ENCODE measurements at regions not wholly inside any gene's neighbourhood (a gene's known extent, or its start where the extent isn't known, plus 50 kb on each side); places are given as distances from the start of the nearest gene placed in this dataset.

- DNase-seq (ENCODE audit: low read depth): no peak
- TF ChIP-seq CTCF (IDR thresholded peaks at IDR 0.05; ENCODE audit: insufficient read depth, low read depth, low read length, missing control alignments): no peak
- H3K4me3 ChIP-seq (ENCODE audit: low read depth, low read length): no peak overlapping the region
Measured at GRCh38 chr15:39056357-39056756, 491.7 kb upstream of the RASGRP1 start.

- no peak for DNase-seq (ENCODE audit: low read depth)
- H3K4me3 ChIP-seq (ENCODE audit: low read depth, low read length): no peak overlapping the region
Measured at GRCh38 chr15:39058351-39059131, 493.9 kb upstream of the RASGRP1 start.

GRCh38 chr15:39059917-39060316 lies 495.3 kb upstream of the RASGRP1 start:
- no peak overlapping the region for H3K4me3 ChIP-seq (ENCODE audit: low read depth, low read length)
- DNase-seq (ENCODE audit: low read depth): no peak
- TF ChIP-seq CTCF (IDR thresholded peaks at IDR 0.05; ENCODE audit: insufficient read depth, low read depth, low read length, missing control alignments): no peak

More at GRCh38 chr15:39058351-39059131, 493.9 kb upstream of the RASGRP1 start:
- TF ChIP-seq CTCF (IDR thresholded peaks at IDR 0.05; ENCODE audit: insufficient read depth, low read depth, low read length, missing control alignments): no peak

GRCh38 chr15:39061952-39062464 lies 497.4 kb upstream of the RASGRP1 start:
- no peak for TF ChIP-seq CTCF (IDR thresholded peaks at IDR 0.05; ENCODE audit: insufficient read depth, low read depth, low read length, missing control alignments)
- no peak overlapping the region for H3K4me3 ChIP-seq (ENCODE audit: low read depth, low read length)
- no peak for DNase-seq (ENCODE audit: low read depth)

GRCh38 chr15:39066677-39067076 lies 502.1 kb upstream of the RASGRP1 start:
- DNase-seq (ENCODE audit: low read depth): no peak
- TF ChIP-seq CTCF (IDR thresholded peaks at IDR 0.05; ENCODE audit: insufficient read depth, low read depth, low read length, missing control alignments): no peak

GRCh38 chr15:39074341-39074985 lies 506.4 kb upstream of the THBS1 start:
- no peak for TF ChIP-seq CTCF (IDR thresholded peaks at IDR 0.05; ENCODE audit: insufficient read depth, low read depth, low read length, missing control alignments)
- H3K4me3 ChIP-seq (ENCODE audit: low read depth, low read length): no peak overlapping the region
- no peak for DNase-seq (ENCODE audit: low read depth)

More at GRCh38 chr15:39066677-39067076, 502.1 kb upstream of the RASGRP1 start:
- H3K4me3 ChIP-seq (ENCODE audit: low read depth, low read length): no peak overlapping the region

All from GM12865 (cell line).